ENCODE measurements at regions not wholly inside any gene's neighbourhood (a gene's known extent, or its start where the extent isn't known, plus 50 kb on each side); places are given as distances from the start of the nearest gene placed in this dataset.

DNA sequence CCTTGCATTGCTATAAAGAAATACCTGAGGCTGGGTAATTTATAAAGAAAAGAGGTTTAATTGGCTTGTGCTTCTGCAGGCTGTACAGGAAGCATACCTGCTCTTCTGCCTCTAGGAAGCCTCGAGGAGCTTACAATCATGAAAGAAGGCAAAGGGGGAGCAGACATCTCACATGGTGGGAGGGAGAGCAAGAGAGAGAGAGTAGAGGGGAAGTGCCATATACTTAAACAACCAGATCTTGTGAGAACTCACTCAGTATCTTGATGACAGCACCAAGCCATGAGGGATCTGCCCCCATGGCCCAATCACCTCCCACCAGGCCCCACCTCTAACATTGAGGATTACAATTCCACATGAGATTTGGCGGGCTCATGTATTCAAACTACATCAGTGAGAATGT lies 79.1 kb upstream of the HECW1 start:
- Histone ChIP-seq H3K4me3 (replicated peaks in 1 of 3; ENCODE audit: insufficient read depth in 1 of 3, low read depth in 1 of 3, low read length in 3 of 3) (no peak overlapping the region), H3K36me3 (ENCODE audit: control insufficient read depth in 2 of 2, extremely low read depth in 1 of 2, insufficient read depth in 2 of 2, low read length in 2 of 2) (no peaks in the 10 kb centered on the region), H3K9me3 (replicated peaks; ENCODE audit: control insufficient read depth, insufficient read depth, low read length) (no peaks in the 10 kb centered on the region), H3K9me1 (replicated peaks; ENCODE audit: control insufficient read depth, extremely low read depth, insufficient read depth, low read length) (no peaks in the 10 kb centered on the region), H4K20me1 (replicated peaks; ENCODE audit: control insufficient read depth, extremely low read depth, insufficient read depth, low read length) (no peaks in the 10 kb centered on the region), H3K4me1 (ENCODE audit: control insufficient read depth, extremely low read depth, insufficient read depth, low read length) (no peaks in the 10 kb centered on the region), H3K79me2 (ENCODE audit: control insufficient read depth, insufficient read depth, low read length) (no peaks in the 10 kb centered on the region), H3K9ac (replicated peaks; ENCODE audit: extremely low read depth, insufficient read depth, low read length) (no peak overlapping the region), H3K27me3 (ENCODE audit: control insufficient read depth in 2 of 2, insufficient read depth in 2 of 2, low read length in 2 of 2) (no peaks in the 10 kb centered on the region), H3K4me2 (ENCODE audit: insufficient read depth, low read length) (no peak overlapping the region), H2AFZ (ENCODE audit: low read depth, low read length) (no peak overlapping the region), H3K27ac (ENCODE audit: insufficient read depth, low read depth, low read length) (no peak overlapping the region)
- dilution Hi-C loops (cut with MboI; ENCODE audit: extremely low pct_ligation_motif_present, low sequenced_read_pairs) = no loop called here
- FAIRE-seq = no peak
- ChIA-PET POLR2A (no interaction called here), CTCF (no interaction called here)
- TF ChIP-seq, protein P1, sequence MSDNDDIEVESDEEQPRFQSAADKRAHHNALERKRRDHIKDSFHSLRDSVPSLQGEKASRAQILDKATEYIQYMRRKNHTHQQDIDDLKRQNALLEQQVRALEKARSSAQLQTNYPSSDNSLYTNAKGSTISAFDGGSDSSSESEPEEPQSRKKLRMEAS (IDR thresholded peaks at IDR 0.05; ENCODE audit: insufficient read depth, insufficient read length) = no peak
- TF ChIP-seq POLR2A (IDR thresholded peaks at IDR 0.05; ENCODE audit: low read depth, low read length) = no peak
- TF ChIP-seq, protein P2, sequence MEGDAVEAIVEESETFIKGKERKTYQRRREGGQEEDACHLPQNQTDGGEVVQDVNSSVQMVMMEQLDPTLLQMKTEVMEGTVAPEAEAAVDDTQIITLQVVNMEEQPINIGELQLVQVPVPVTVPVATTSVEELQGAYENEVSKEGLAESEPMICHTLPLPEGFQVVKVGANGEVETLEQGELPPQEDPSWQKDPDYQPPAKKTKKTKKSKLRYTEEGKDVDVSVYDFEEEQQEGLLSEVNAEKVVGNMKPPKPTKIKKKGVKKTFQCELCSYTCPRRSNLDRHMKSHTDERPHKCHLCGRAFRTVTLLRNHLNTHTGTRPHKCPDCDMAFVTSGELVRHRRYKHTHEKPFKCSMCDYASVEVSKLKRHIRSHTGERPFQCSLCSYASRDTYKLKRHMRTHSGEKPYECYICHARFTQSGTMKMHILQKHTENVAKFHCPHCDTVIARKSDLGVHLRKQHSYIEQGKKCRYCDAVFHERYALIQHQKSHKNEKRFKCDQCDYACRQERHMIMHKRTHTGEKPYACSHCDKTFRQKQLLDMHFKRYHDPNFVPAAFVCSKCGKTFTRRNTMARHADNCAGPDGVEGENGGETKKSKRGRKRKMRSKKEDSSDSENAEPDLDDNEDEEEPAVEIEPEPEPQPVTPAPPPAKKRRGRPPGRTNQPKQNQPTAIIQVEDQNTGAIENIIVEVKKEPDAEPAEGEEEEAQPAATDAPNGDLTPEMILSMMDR (IDR thresholded peaks at IDR 0.05; ENCODE audit: extremely low read depth in 1 of 2, insufficient read depth in 1 of 2, low read depth in 1 of 2, low read length in 2 of 2) = no peak
- TF ChIP-seq EZH2 (IDR thresholded peaks at IDR 0.05; ENCODE audit: borderline replicate concordance, low read depth, low read length, severe bottlenecking) = no peak
- TF ChIP-seq FOS (IDR thresholded peaks at IDR 0.05; ENCODE audit: borderline replicate concordance, insufficient read depth, low read length) = no peak
- TF ChIP-seq POLR2AphosphoS5 (IDR thresholded peaks at IDR 0.05; ENCODE audit: insufficient read depth, low read depth, low read length) = no peak
- TF ChIP-seq GATA2 (IDR thresholded peaks at IDR 0.05; ENCODE audit: insufficient read depth, insufficient read length, low read depth, low read length) = no peak
- TF ChIP-seq JUN (IDR thresholded peaks at IDR 0.05; ENCODE audit: borderline replicate concordance, insufficient read depth, insufficient read length, low read depth) = no peak
- TF ChIP-seq MYC (IDR thresholded peaks at IDR 0.05; ENCODE audit: low read depth, low read length) = no peak
- intact Hi-C loops (cut with micrococcal nuclease) = no loop called here
- DNase-seq (ENCODE audit: low read depth, low spot score) = no peak
- no TSS peak for BruUV-seq (replicated peaks)

All from endothelial cell of umbilical vein (primary cell).